ENCODE measurements at regions not wholly inside any gene's neighbourhood (a gene's known extent, or its start where the extent isn't known, plus 50 kb on each side); places are given as distances from the start of the nearest gene placed in this dataset.

GRCh38 chr9:120267929-120268328 is 312.0 kb downstream of the CDK5RAP2 start:
- TF ChIP-seq, protein P1, sequence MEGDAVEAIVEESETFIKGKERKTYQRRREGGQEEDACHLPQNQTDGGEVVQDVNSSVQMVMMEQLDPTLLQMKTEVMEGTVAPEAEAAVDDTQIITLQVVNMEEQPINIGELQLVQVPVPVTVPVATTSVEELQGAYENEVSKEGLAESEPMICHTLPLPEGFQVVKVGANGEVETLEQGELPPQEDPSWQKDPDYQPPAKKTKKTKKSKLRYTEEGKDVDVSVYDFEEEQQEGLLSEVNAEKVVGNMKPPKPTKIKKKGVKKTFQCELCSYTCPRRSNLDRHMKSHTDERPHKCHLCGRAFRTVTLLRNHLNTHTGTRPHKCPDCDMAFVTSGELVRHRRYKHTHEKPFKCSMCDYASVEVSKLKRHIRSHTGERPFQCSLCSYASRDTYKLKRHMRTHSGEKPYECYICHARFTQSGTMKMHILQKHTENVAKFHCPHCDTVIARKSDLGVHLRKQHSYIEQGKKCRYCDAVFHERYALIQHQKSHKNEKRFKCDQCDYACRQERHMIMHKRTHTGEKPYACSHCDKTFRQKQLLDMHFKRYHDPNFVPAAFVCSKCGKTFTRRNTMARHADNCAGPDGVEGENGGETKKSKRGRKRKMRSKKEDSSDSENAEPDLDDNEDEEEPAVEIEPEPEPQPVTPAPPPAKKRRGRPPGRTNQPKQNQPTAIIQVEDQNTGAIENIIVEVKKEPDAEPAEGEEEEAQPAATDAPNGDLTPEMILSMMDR (IDR thresholded peaks at IDR 0.05; ENCODE audit: low read length) = no peak
- no peak for TF ChIP-seq EZH2 (IDR thresholded peaks at IDR 0.05; ENCODE audit: borderline replicate concordance, low read length)

Data from OCI-LY1 (cell line).